Activated naive CD8-positive, alpha-beta T cell treated with anti-CD3 and anti-CD28 coated beads for 36 hours (primary cell): ENCODE measurements at regions not wholly inside any gene's neighbourhood (a gene's known extent, or its start where the extent isn't known, plus 50 kb on each side); places are given as distances from the start of the nearest gene placed in this dataset.
"Not testable (repeated sequence)": the region's sequence is repeated elsewhere in the genome, so short reads cannot be mapped to it uniquely, and the experiment has no call there.

Experiments
- DNase-seq: peaks from one replicate; pipeline ENCODE4 v3.0.0; 2021
- H3K27ac Mint-ChIP-seq: one replicate; pipeline ENCODE4 v1.8.0; 2022; ENCODE audit warnings: mild to moderate bottlenecking, moderate library complexity, mixed read lengths
- H3K27me3 Mint-ChIP-seq: one replicate; pipeline ENCODE4 v1.8.0; 2022; ENCODE audit warnings: mild to moderate bottlenecking, mixed read lengths
- H3K36me3 Mint-ChIP-seq: one replicate; pipeline ENCODE4 v1.8.0; 2021; ENCODE audit warnings: mild to moderate bottlenecking, mixed read lengths
- H3K4me1 Mint-ChIP-seq: one replicate; pipeline ENCODE4 v1.8.0; 2021; ENCODE audit warnings: mixed read lengths
- H3K4me3 Mint-ChIP-seq: one replicate; pipeline ENCODE4 v1.8.0; 2022; ENCODE audit warnings: mild to moderate bottlenecking, moderate library complexity, mixed read lengths
- H3K9me3 Mint-ChIP-seq: one replicate; pipeline ENCODE4 v1.8.0; 2022; ENCODE audit warnings: mixed read lengths

DNA sequence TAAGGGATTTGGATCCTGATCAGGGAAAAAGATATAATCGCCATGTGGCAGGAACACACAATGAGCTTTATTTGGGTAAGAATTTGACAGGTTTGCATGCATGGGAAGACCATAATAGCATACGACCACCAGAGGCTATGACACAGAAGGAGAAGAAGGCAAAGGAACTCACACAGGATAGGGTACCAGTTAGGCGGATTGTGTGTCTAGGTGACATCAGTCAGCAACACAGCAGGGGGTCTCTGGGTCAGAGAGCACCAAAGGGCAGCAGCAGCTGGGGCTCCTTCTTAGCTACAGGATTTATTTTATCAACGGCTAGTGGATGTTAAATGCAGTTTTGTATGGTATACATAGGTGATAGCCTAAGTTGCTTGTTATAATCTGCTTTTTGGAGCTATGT is 551.3 kb downstream of the KCNT2 start:
- no peak overlapping the region for H3K27ac Mint-ChIP-seq
- H3K36me3 Mint-ChIP-seq = no peaks in the 10 kb centered on the region
- no peak overlapping the region for H3K4me3 Mint-ChIP-seq
- DNase-seq = no peak
- H3K9me3 Mint-ChIP-seq = no peaks in the 10 kb centered on the region
- no peaks in the 10 kb centered on the region for H3K27me3 Mint-ChIP-seq
- H3K4me1 Mint-ChIP-seq = no peaks in the 10 kb centered on the region

DNA sequence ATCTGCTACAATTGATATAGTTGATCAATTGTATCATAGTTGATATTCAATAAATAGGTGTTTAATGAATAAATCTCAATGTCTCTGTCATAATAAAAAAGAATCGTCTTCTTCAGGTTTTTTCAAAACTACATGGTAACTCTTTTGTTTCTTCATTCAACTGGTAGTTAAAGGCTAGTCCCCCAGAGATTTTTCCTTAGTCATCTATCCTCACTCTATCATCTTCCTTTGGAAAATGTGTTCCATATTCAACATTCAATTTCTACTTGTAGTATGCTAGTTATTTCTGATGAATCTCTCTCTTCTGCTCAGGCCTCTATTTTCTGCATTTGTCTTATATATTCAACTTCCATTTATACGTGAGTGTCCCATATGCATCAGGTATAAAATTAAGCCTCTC is 558.8 kb downstream of the KCNT2 start:
- Mint-ChIP-seq H3K4me1 (no peaks in the 10 kb centered on the region), H3K36me3 (no peaks in the 10 kb centered on the region), H3K9me3 (peaks cover 1% of the 10 kb centered on the region), H3K27ac (no peak overlapping the region), H3K27me3 (no peaks in the 10 kb centered on the region), H3K4me3 (no peak overlapping the region)
- DNase-seq = no peak

GRCh38 chr1:196043268-196043667 is 565.0 kb downstream of the KCNT2 start:
- Mint-ChIP-seq H3K36me3 (no peaks in the 10 kb centered on the region), H3K4me1 (no peaks in the 10 kb centered on the region), H3K27me3 (no peaks in the 10 kb centered on the region), H3K4me3 (no peak overlapping the region), H3K9me3 (peaks cover 15% of the 10 kb centered on the region), H3K27ac (no peak overlapping the region)
- no peak for DNase-seq

GRCh38 chr1:196034080-196034706 is 574.0 kb downstream of the KCNT2 start:
- Mint-ChIP-seq H3K4me1 (no peaks in the 10 kb centered on the region), H3K36me3 (no peaks in the 10 kb centered on the region), H3K9me3 (peaks cover 8% of the 10 kb centered on the region), H3K4me3 (no peak overlapping the region), H3K27me3 (no peaks in the 10 kb centered on the region), H3K27ac (no peak overlapping the region)
- DNase-seq = no peak

DNA sequence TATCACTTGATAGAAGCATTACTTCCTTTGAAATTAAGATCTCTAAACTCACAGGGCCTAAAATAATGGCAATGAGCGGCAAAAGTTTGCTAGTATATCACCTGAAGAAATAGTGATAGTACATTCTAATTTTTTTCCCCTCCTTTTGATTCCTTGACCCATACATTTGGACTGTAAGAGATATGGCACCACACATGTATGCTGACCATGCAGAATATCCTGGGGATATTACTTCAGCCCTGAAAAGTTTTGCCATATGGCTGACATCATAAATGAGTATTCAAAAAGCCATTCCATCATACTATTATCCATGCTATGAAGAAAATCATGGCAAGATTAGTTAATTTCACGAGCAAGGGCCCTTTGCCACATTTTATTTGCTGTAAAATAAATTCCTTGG is 576.9 kb downstream of the KCNT2 start:
- H3K27ac Mint-ChIP-seq, DNase-seq, H3K4me1 Mint-ChIP-seq, H3K27me3 Mint-ChIP-seq, H3K4me3 Mint-ChIP-seq, H3K9me3 Mint-ChIP-seq, H3K36me3 Mint-ChIP-seq: not testable (repeated sequence)

DNA sequence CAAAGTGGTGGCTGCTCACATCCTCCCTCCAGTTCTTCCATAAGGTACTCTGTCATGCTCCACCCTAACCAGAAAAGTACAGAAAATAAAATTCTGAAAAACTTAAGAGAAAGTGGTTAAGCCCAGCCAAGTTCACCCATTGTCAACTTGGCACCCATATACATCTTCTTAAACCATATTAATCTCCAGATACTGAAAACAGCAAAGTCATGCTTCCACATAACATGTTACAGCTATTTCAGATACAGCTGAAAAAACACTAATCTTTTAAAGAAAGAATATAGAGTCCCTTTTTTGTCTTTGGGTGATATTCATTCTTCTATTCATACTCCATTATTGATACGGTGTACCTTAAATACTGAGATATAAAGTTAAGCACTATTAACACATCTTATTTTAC is 577.8 kb downstream of the KCNT2 start:
- peaks cover 1% of the 10 kb centered on the region for H3K9me3 Mint-ChIP-seq
- H3K27me3 Mint-ChIP-seq = no peaks in the 10 kb centered on the region
- no peak for DNase-seq
- no peaks in the 10 kb centered on the region for H3K4me1 Mint-ChIP-seq
- H3K36me3 Mint-ChIP-seq = no peaks in the 10 kb centered on the region
- no peak overlapping the region for H3K27ac Mint-ChIP-seq
- H3K4me3 Mint-ChIP-seq = no peak overlapping the region

DNA sequence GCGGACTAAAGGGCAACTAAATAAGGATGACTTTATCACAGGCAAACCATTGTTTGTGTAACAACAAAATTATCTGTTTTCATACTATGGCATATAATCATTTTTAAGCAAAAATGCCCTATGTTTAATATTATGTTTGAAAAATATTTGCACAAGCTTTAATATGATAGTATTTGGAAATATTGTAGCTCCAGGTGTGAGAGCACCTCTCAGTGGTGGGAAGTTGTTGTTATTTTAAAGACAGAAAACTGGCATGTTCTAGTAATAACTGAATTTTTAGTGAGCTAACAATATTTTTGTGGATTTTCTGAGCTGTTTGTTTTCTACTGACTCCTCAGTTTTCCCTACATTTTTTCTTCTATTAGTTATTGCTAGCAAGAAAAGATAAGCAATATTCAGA is 578.8 kb downstream of the KCNT2 start:
- DNase-seq = no peak
- H3K4me3 Mint-ChIP-seq = no peak overlapping the region
- no peaks in the 10 kb centered on the region for H3K4me1 Mint-ChIP-seq
- no peak overlapping the region for H3K27ac Mint-ChIP-seq
- no peaks in the 10 kb centered on the region for H3K27me3 Mint-ChIP-seq
- peaks cover 1% of the 10 kb centered on the region for H3K9me3 Mint-ChIP-seq
- no peaks in the 10 kb centered on the region for H3K36me3 Mint-ChIP-seq

- no peaks in the 10 kb centered on the region for H3K9me3 Mint-ChIP-seq
- no peaks in the 10 kb centered on the region for H3K27me3 Mint-ChIP-seq
- H3K36me3 Mint-ChIP-seq = no peaks in the 10 kb centered on the region
- no peak overlapping the region for H3K4me3 Mint-ChIP-seq
- H3K27ac Mint-ChIP-seq = no peak overlapping the region
- no peak for DNase-seq
- H3K4me1 Mint-ChIP-seq = no peaks in the 10 kb centered on the region
Measured at GRCh38 chr1:196027127-196027526, 581.1 kb downstream of the KCNT2 start.

GRCh38 chr1:196021174-196021573 is 587.1 kb downstream of the KCNT2 start:
- not testable (repeated sequence) for H3K4me3 Mint-ChIP-seq, H3K27ac Mint-ChIP-seq, DNase-seq, H3K27me3 Mint-ChIP-seq, H3K4me1 Mint-ChIP-seq, H3K9me3 Mint-ChIP-seq, H3K36me3 Mint-ChIP-seq

GRCh38 chr1:196009362-196009761 is 598.9 kb downstream of the KCNT2 start:
- Mint-ChIP-seq H3K36me3 (no peaks in the 10 kb centered on the region), H3K4me3 (no peak overlapping the region), H3K9me3 (no peaks in the 10 kb centered on the region), H3K27ac (no peak overlapping the region), H3K27me3 (no peaks in the 10 kb centered on the region), H3K4me1 (no peaks in the 10 kb centered on the region)
- no peak for DNase-seq

DNA sequence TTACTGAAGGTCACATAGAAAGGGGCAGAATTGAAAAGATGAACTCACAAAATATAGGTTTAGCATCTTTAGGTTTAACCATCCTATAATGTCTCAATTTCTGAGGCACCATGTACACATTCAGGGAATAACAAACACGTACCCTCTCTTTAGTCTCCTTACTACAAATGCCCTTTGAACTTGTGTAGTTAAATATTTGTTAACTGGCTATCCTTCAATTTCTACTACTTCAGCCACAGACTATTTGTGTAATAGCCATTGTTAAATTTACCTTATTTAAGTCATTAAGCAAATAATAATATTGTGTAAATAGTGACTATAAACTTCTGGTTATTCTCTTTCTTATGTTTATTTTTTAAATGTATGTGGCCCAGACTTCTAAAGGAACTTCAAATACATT is 600.5 kb downstream of the KCNT2 start:
- no peaks in the 10 kb centered on the region for H3K27me3 Mint-ChIP-seq
- no peaks in the 10 kb centered on the region for H3K4me1 Mint-ChIP-seq
- H3K4me3 Mint-ChIP-seq = no peak overlapping the region
- no peaks in the 10 kb centered on the region for H3K36me3 Mint-ChIP-seq
- no peak for DNase-seq
- H3K27ac Mint-ChIP-seq = no peak overlapping the region
- no peaks in the 10 kb centered on the region for H3K9me3 Mint-ChIP-seq

DNA sequence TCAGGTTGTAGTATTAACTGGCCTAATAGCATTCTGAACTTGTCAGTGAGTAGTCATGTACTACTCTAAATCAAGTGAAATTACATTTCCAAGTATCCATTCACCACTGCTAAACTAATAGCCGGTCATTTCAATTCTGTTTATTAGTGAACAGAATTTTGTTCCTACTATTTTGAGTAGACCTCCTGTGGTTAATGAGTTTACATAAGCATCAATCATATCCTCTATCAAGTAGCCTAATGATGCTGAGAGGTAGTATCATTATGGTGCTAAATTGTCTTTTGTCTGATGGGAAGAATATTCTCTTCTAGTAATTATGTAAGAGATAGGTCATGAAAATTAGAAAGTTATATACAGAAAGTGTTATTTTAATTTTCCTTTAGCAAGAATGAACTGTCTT is 602.8 kb downstream of the KCNT2 start:
- no peak overlapping the region for H3K4me3 Mint-ChIP-seq
- H3K9me3 Mint-ChIP-seq = no peaks in the 10 kb centered on the region
- no peaks in the 10 kb centered on the region for H3K4me1 Mint-ChIP-seq
- H3K27me3 Mint-ChIP-seq = no peaks in the 10 kb centered on the region
- no peaks in the 10 kb centered on the region for H3K36me3 Mint-ChIP-seq
- no peak for DNase-seq
- H3K27ac Mint-ChIP-seq = no peak overlapping the region

- not testable (repeated sequence) for H3K27me3 Mint-ChIP-seq, H3K27ac Mint-ChIP-seq, H3K4me1 Mint-ChIP-seq, H3K36me3 Mint-ChIP-seq, H3K4me3 Mint-ChIP-seq, H3K9me3 Mint-ChIP-seq, DNase-seq
Measured at GRCh38 chr1:196004388-196004787, 603.9 kb downstream of the KCNT2 start.

DNA sequence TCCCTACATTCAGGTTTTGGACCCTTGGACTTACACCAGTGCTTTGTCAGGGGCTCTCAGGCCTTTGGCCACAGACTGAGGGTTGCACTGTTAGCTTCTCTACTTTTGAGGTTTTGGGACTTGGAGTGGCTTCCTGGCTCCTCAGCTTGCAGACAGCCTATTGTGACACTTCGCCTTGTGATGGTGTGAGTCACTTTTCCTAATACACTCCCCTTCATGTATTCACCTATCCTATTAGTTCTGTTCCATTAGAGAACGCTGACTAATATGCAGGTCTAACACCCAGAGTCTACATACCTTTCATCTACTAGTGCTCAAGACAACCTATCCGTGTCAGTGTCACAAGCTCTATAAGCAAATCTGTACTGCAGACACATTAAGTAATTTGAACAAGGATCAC is 605.3 kb downstream of the KCNT2 start:
- no peak for DNase-seq
- Mint-ChIP-seq H3K36me3 (no peaks in the 10 kb centered on the region), H3K4me3 (no peak overlapping the region), H3K27ac (no peak overlapping the region), H3K27me3 (no peaks in the 10 kb centered on the region), H3K4me1 (no peaks in the 10 kb centered on the region), H3K9me3 (no peaks in the 10 kb centered on the region)

DNA sequence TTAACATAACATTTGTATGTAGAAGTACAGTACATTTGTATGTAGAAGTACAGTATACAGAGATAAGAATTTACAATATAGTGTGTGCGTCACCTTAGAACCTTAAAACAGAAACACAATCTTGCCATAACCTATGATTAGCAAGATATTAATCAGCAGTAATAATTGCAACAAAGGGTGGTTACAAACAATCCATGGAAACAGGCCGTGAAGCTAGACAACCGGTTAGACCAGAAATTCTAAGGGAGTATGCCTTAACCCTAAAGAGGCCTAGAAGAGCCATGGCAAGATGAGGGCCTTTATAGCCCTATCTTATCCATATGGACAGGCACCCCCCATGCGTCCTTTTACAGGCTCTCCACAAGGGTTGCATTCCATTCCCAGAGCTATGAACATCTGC is 605.9 kb downstream of the KCNT2 start:
- H3K27ac Mint-ChIP-seq, H3K27me3 Mint-ChIP-seq, H3K4me1 Mint-ChIP-seq, DNase-seq, H3K9me3 Mint-ChIP-seq, H3K4me3 Mint-ChIP-seq, H3K36me3 Mint-ChIP-seq: not testable (repeated sequence)

DNA sequence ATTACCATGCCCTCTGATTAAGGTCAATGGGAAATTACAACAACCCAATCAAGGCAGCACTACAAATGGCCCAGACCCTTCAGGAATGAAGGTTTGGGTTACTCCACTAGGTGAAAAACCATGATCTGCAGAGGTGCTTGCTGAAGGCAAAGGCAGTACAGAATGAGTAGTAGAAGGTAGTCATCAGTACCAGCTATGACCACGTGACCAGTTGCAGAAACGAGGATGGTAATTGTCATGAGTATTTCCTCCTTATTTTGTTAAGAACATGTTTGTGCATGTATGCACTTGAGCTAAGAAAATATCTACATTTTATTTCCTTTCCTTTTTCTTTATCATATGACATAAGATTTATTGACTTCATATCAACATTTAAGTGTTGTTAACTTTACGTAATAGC is 607.1 kb downstream of the KCNT2 start:
- no peak for DNase-seq
- no peak overlapping the region for H3K4me3 Mint-ChIP-seq
- H3K27ac Mint-ChIP-seq = no peak overlapping the region
- H3K27me3 Mint-ChIP-seq = no peaks in the 10 kb centered on the region
- H3K9me3 Mint-ChIP-seq = no peaks in the 10 kb centered on the region
- no peaks in the 10 kb centered on the region for H3K36me3 Mint-ChIP-seq
- no peaks in the 10 kb centered on the region for H3K4me1 Mint-ChIP-seq

- no peaks in the 10 kb centered on the region for H3K27me3 Mint-ChIP-seq
- DNase-seq = no peak
- H3K4me1 Mint-ChIP-seq = no peaks in the 10 kb centered on the region
- H3K9me3 Mint-ChIP-seq = no peaks in the 10 kb centered on the region
- H3K4me3 Mint-ChIP-seq = no peak overlapping the region
- no peaks in the 10 kb centered on the region for H3K36me3 Mint-ChIP-seq
- H3K27ac Mint-ChIP-seq = no peak overlapping the region
Measured at GRCh38 chr1:195999022-195999421, 609.2 kb downstream of the KCNT2 start.
